ENCODE measurements at regions not wholly inside any gene's neighbourhood (a gene's known extent, or its start where the extent isn't known, plus 50 kb on each side); places are given as distances from the start of the nearest gene placed in this dataset.

- no peak for TF ChIP-seq EZH2phosphoT487 (IDR thresholded peaks at IDR 0.05; ENCODE audit: unreplicated experiment)
- no peak for TF ChIP-seq ZNF462 (CRISPR knock-in tag; IDR thresholded peaks at IDR 0.05)
- no peak for TF ChIP-seq REST (IDR thresholded peaks at IDR 0.05; ENCODE audit: unreplicated experiment)
- ATAC-seq: no peak
- Mint-ChIP-seq H3K4me1 (peaks cover 9% of the 10 kb centered on the region; the same call in 1 of the 3 replicates), H3K36me3 (ENCODE audit: low read depth) (no peaks in the 10 kb centered on the region), H3K9me3 (no peaks in the 10 kb centered on the region), H3K4me3 (no peak overlapping the region), H3K27me3 (ENCODE audit: insufficient read depth, low read depth, poor library complexity) (no peaks in the 10 kb centered on the region), H3K27ac (no peak overlapping the region)
- Histone ChIP-seq H3K79me2 (replicated peaks; ENCODE audit: insufficient read depth) (no peaks in the 10 kb centered on the region), H3F3A (replicated peaks; ENCODE audit: low read depth) (no peaks in the 10 kb centered on the region), H4K20me1 (replicated peaks; ENCODE audit: insufficient read depth) (no peaks in the 10 kb centered on the region), H3K9me2 (ENCODE audit: insufficient read depth) (no peaks in the 10 kb centered on the region), H3K4me1 (ENCODE audit: insufficient read depth) (no peaks in the 10 kb centered on the region), H3K4me2 (no peak overlapping the region), H3K27ac (ENCODE audit: low read depth) (no peak overlapping the region), H3K27me3 (ENCODE audit: insufficient read depth) (no peaks in the 10 kb centered on the region), H3K4me3 (no peak overlapping the region), H2AFZ (no peak overlapping the region), H3K36me3 (ENCODE audit: insufficient read depth) (no peaks in the 10 kb centered on the region)
- DNase-seq (ENCODE audit: low spot score): no peak
These were observed 287.2 kb downstream of the YTHDC2 start for GRCh38 chr5:113800686-113801085.
